IMR-90 (cell line): ENCODE measurements at regions not wholly inside any gene's neighbourhood (a gene's known extent, or its start where the extent isn't known, plus 50 kb on each side); places are given as distances from the start of the nearest gene placed in this dataset.

Experiments used
- ATAC-seq: fragments of 200-7000 bp; cut with Tn5 transposase; 2 replicates; pipeline ENCODE4 v1.9.1; 2020; ENCODE audit warnings: low read depth, mild to moderate bottlenecking, moderate library complexity
- BruUV-seq: library from RNA; stranded (reverse); fragments of 400-500 nt; replicated peaks from 2 replicates; lab custom pipeline; 2021; lab: Mats Ljungman, UMichigan
- CTCF ChIA-PET: fragments of 300-600 bp; formaldehyde crosslinking; extraction: SDS; loops from one replicate; lab custom pipeline; 2021; ENCODE audit warnings: antibody characterized with exemption; lab: Yijun Ruan, JAX
- POLR2A ChIA-PET: fragments of 300-600 bp; sonication (Branson Sonifier 250); formaldehyde crosslinking; loops from one replicate; lab custom pipeline; 2022; ENCODE audit warnings: antibody characterized with exemption; ENCODE audit not compliant: unreplicated experiment; lab: Charles Lee
- DNase-seq: peaks from one replicate; pipeline ENCODE4 v3.0.0; 2013
- H2AFZ ChIP-seq: replicated peaks from 2 replicates; pipeline ENCODE3; 2013; ENCODE audit warnings: low read length, mild to moderate bottlenecking; ENCODE audit not compliant: poor library complexity
- H2AK5ac ChIP-seq: 2 replicates; pipeline ENCODE4 v1.6.1; 2013; ENCODE audit warnings: low read depth, low read length, inconsistent platforms
- H2AK9ac ChIP-seq: replicated peaks from 2 replicates; pipeline ENCODE3; 2013; ENCODE audit warnings: mild to moderate bottlenecking, low read depth, low read length, moderate library complexity; ENCODE audit not compliant: poor library complexity
- H2BK120ac ChIP-seq: 2 replicates; pipeline ENCODE4 v1.6.1; 2013; ENCODE audit warnings: low read depth, low read length, inconsistent platforms
- H2BK15ac ChIP-seq: 3 replicates; pipeline ENCODE4 v1.6.1; 2013; ENCODE audit warnings: low read depth, low read length, inconsistent platforms
- H2BK20ac ChIP-seq: 2 replicates; pipeline ENCODE4 v1.6.1; 2013; ENCODE audit warnings: low read depth, mild to moderate bottlenecking, inconsistent platforms, low read length, moderate library complexity
- H2BK5ac ChIP-seq: 2 replicates; pipeline ENCODE4 v1.6.1; 2013; ENCODE audit warnings: mild to moderate bottlenecking, low read depth, low read length, inconsistent platforms; ENCODE audit not compliant: poor library complexity, severe bottlenecking
- H3K14ac ChIP-seq: replicated peaks from 2 replicates; pipeline ENCODE4 v1.6.1; 2013; ENCODE audit warnings: low read depth, low read length, inconsistent platforms
- H3K18ac ChIP-seq: 2 replicates; pipeline ENCODE4 v1.6.1; 2013; ENCODE audit warnings: low read depth, low read length, control low read depth
- H3K23ac ChIP-seq: 2 replicates; pipeline ENCODE4 v1.6.1; 2013; ENCODE audit warnings: low read depth, low read length, inconsistent platforms
- H3K27ac ChIP-seq: 2 replicates; pipeline ENCODE4 v1.5.1; 2013; ENCODE audit warnings: mild to moderate bottlenecking, control low read depth, low read length; ENCODE audit not compliant: insufficient read depth
- H3K27me3 ChIP-seq: 2 replicates; pipeline ENCODE4 v1.6.1; 2013; ENCODE audit warnings: low read length; ENCODE audit not compliant: control insufficient read depth, insufficient read depth
- H3K36me3 ChIP-seq: 2 replicates; pipeline ENCODE4 v1.6.1; 2013; ENCODE audit warnings: low read length, mixed read lengths; ENCODE audit not compliant: control insufficient read depth, insufficient read depth
- H3K4ac ChIP-seq: 2 replicates; pipeline ENCODE4 v1.6.1; 2013; ENCODE audit warnings: low read depth, low read length, inconsistent platforms
- H3K4me1 ChIP-seq: 2 replicates; pipeline ENCODE4 v1.6.1; 2013; ENCODE audit warnings: low read length, mixed read lengths; ENCODE audit not compliant: control insufficient read depth, insufficient read depth
- H3K4me2 ChIP-seq: 2 replicates; pipeline ENCODE4 v1.6.1; 2013; ENCODE audit warnings: low read depth, mild to moderate bottlenecking, control low read depth, low read length, moderate library complexity
- H3K4me3 ChIP-seq: 2 replicates; pipeline ENCODE4 v1.5.1; 2013; ENCODE audit warnings: low read depth, mild to moderate bottlenecking, control low read depth, low read length, moderate library complexity; ENCODE audit not compliant: insufficient read depth
- H3K56ac ChIP-seq: 2 replicates; pipeline ENCODE4 v1.6.1; 2013; ENCODE audit warnings: low read length, inconsistent platforms; ENCODE audit not compliant: insufficient read depth; ENCODE audit errors: extremely low read depth
- H3K79me1 ChIP-seq, 2 experiments: 2 replicates each; pipeline ENCODE4 v1.6.1; 2013; ENCODE audit warnings: low read length in 2 of 2, inconsistent platforms in 1 of 2, low read depth in 1 of 2
- H3K9ac ChIP-seq: 2 replicates; pipeline ENCODE4 v1.6.1; 2013; ENCODE audit warnings: low read depth, low read length, control low read depth
- H3K9me1 ChIP-seq: 2 replicates; pipeline ENCODE4 v1.6.1; 2013; ENCODE audit warnings: low read length, inconsistent platforms; ENCODE audit not compliant: insufficient read depth
- H3K9me3 ChIP-seq: 2 replicates; pipeline ENCODE4 v1.6.1; 2013; ENCODE audit warnings: low read length; ENCODE audit not compliant: control insufficient read depth, insufficient read depth
- H4K20me1 ChIP-seq: 2 replicates; pipeline ENCODE4 v1.6.1; 2013; ENCODE audit warnings: low read length, inconsistent platforms; ENCODE audit not compliant: insufficient read depth
- H4K5ac ChIP-seq: 2 replicates; pipeline ENCODE4 v1.6.1; 2013; ENCODE audit warnings: mild to moderate bottlenecking, low read depth, low read length, control low read depth
- H4K8ac ChIP-seq, 2 experiments: 2 replicates each; pipeline ENCODE4 v1.6.1; 2013; ENCODE audit warnings: low read depth in 2 of 2, low read length in 2 of 2, control low read depth in 1 of 2, inconsistent platforms in 1 of 2
- H4K91ac ChIP-seq: 2 replicates; pipeline ENCODE4 v1.6.1; 2013; ENCODE audit warnings: low read depth, low read length, inconsistent platforms; ENCODE audit not compliant: insufficient read depth
- CEBPB ChIP-seq: IDR thresholded peaks from 2 replicates; pipeline ENCODE4 v1.6.1; 2012; ENCODE audit warnings: low read depth, low read length, improper control_type of control experiment
- CHD1 ChIP-seq: IDR thresholded peaks from 2 replicates; pipeline ENCODE4 v1.6.1; 2012; ENCODE audit warnings: low read depth, low read length, improper control_type of control experiment
- CTCF ChIP-seq: conservative IDR thresholded peaks from 2 replicates; pipeline ENCODE4 v1.5.1; 2012; ENCODE audit warnings: mild to moderate bottlenecking, low read depth, low read length, improper control_type of control experiment
- ELK1 ChIP-seq: fragments of 150-350 bp; IDR thresholded peaks from 2 replicates; pipeline ENCODE4 v1.6.1; 2016; ENCODE audit warnings: low read depth, mild to moderate bottlenecking, low read length, moderate library complexity, borderline replicate concordance
- FOS ChIP-seq: fragments of 150-350 bp; IDR thresholded peaks from 2 replicates; pipeline ENCODE4 v1.6.1; 2016; ENCODE audit warnings: low read depth, low read length
- MAFK ChIP-seq: IDR thresholded peaks from 2 replicates; pipeline ENCODE4 v1.6.1; 2012; ENCODE audit warnings: low read depth, low read length, improper control_type of control experiment
- MAZ ChIP-seq: IDR thresholded peaks from 2 replicates; pipeline ENCODE4 v1.6.1; 2012; ENCODE audit warnings: low read depth, mild to moderate bottlenecking, low read length, improper control_type of control experiment, moderate library complexity, borderline replicate concordance
- MXI1 ChIP-seq: IDR thresholded peaks from 2 replicates; pipeline ENCODE4 v1.6.1; 2012; ENCODE audit warnings: low read depth, mild to moderate bottlenecking, low read length, moderate library complexity, borderline replicate concordance
- NFE2L2 ChIP-seq: fragments of 150-350 bp; IDR thresholded peaks from 2 replicates; pipeline ENCODE4 v1.6.1; 2016; ENCODE audit warnings: low read depth, mild to moderate bottlenecking, low read length
- POLR2A ChIP-seq: IDR thresholded peaks from 2 replicates; pipeline ENCODE4 v1.6.1; 2012; ENCODE audit warnings: mild to moderate bottlenecking, low read depth, low read length
- RCOR1 ChIP-seq: IDR thresholded peaks from 2 replicates; pipeline ENCODE4 v1.6.1; 2012; ENCODE audit warnings: mild to moderate bottlenecking, low read length, improper control_type of control experiment; ENCODE audit not compliant: insufficient replicate concordance
- RFX5 ChIP-seq: IDR thresholded peaks from 2 replicates; pipeline ENCODE4 v1.8.0; 2012; ENCODE audit warnings: low read depth, mild to moderate bottlenecking, low read length, moderate library complexity
- SMC3 ChIP-seq: fragments of 150-350 bp; IDR thresholded peaks from 2 replicates; pipeline ENCODE4 v1.6.1; 2016; ENCODE audit warnings: low read depth, mild to moderate bottlenecking, antibody characterized with exemption, low read length, moderate library complexity
- USF2 ChIP-seq: fragments of 150-350 bp; IDR thresholded peaks from 2 replicates; pipeline ENCODE4 v1.6.1; 2017; ENCODE audit warnings: mild to moderate bottlenecking, antibody characterized with exemption, low read length, low read depth
- WGBS, 2 experiments: methylation state at CpG; one replicate each; pipeline versions ENCODE4 v1.1.5 to v1.1.7; 2013; ENCODE audit warnings: missing lambda C conversion rate in 2 of 2; ENCODE audit not compliant: insufficient read length in 1 of 2; ENCODE audit errors: extremely low coverage in 2 of 2; 5-methylcytosine and 5-hydroxymethylcytosine counted together
- dilution Hi-C: fragments of 300-500 bp; cut with HindIII; formaldehyde crosslinking; loops from one replicate; pipeline ENCODE4 v1.14.3; 2018; ENCODE audit warnings: low sequenced_read_pairs; ENCODE audit not compliant: unreplicated experiment
- in situ Hi-C: fragments of 300-500 bp; cut with MboI; formaldehyde crosslinking; loops from 3 replicates; pipeline ENCODE4 v1.14.3; 2019; ENCODE audit warnings: low sequenced_read_pairs, inconsistent platforms, mixed read lengths
- intact Hi-C: fragments of 100-400 bp; cut with micrococcal nuclease; formaldehyde crosslinking; loops from 2 replicates; pipeline ENCODE4 v1.10.0; 2022

- DNase-seq = no peak
- intact Hi-C loops = no loop called here
- POLR2A ChIA-PET = no interaction called here
Observed at GRCh38 chr3:18232317-18232716, 192.8 kb downstream of the SATB1 start.

More at GRCh38 chr3:18232317-18232716, 192.8 kb downstream of the SATB1 start:
- H3K27me3 ChIP-seq = no peaks in the 10 kb centered on the region
- no peak overlapping the region for H2AK9ac ChIP-seq
- no peak overlapping the region for H3K56ac ChIP-seq
- no peaks in the 10 kb centered on the region for H4K20me1 ChIP-seq
- H3K18ac ChIP-seq = no peak overlapping the region
- H3K36me3 ChIP-seq = no peaks in the 10 kb centered on the region
- in situ Hi-C loops = no loop called here
- TF ChIP-seq FOS (no peak), MAZ (no peak), MXI1 (no peak), ELK1 (no peak), USF2 (no peak), MAFK (no peak), RCOR1 (no peak), POLR2A (no peak), SMC3 (no peak), CEBPB (no peak), CTCF (no peak), CHD1 (no peak), RFX5 (no peak), NFE2L2 (no peak)
- no peak for ATAC-seq
- no TSS peak for BruUV-seq
- H3K4me2 ChIP-seq = no peak overlapping the region
- H2AFZ ChIP-seq = no peak overlapping the region
- no CpG with 5 or more reads among the region's 3 CpGs for WGBS, 2 experiments
- CTCF ChIA-PET = no interaction called here
- no peak overlapping the region for H3K9ac ChIP-seq
- H4K91ac ChIP-seq = no peak overlapping the region
- H2BK5ac ChIP-seq = no peak overlapping the region
- no peak overlapping the region for H2BK20ac ChIP-seq
- H3K27ac ChIP-seq = no peak overlapping the region
- H3K9me1 ChIP-seq = no peaks in the 10 kb centered on the region
- no peaks in the 10 kb centered on the region for H3K79me1 ChIP-seq
- H3K14ac ChIP-seq = no peak overlapping the region
- no peak overlapping the region for H2BK120ac ChIP-seq
- no peak overlapping the region for H3K23ac ChIP-seq
- H3K4me1 ChIP-seq = no peaks in the 10 kb centered on the region
- H2BK15ac ChIP-seq = no peak overlapping the region
- no peak overlapping the region for H2AK5ac ChIP-seq
- H3K4me3 ChIP-seq = no peak overlapping the region
- no peak overlapping the region for H3K4ac ChIP-seq
- no peaks in the 10 kb centered on the region for H3K9me3 ChIP-seq
- no peak overlapping the region for H4K5ac ChIP-seq
- H4K8ac ChIP-seq = no peak overlapping the region
- dilution Hi-C loops = no loop called here
